Stimulated activated CD4-positive, alpha-beta T cell treated with anti-CD3 and anti-CD28 coated beads, Interleukin-2, amount 100 ng/mL, for 4 hours (primary cell): ENCODE measurements at regions not wholly inside any gene's neighbourhood (a gene's known extent, or its start where the extent isn't known, plus 50 kb on each side); places are given as distances from the start of the nearest gene placed in this dataset.
A peak's percentile ranks its signal among the peaks of the same experiment; 100 is the strongest.
"Not testable (repeated sequence)": the region's sequence is repeated elsewhere in the genome, so short reads cannot be mapped to it uniquely, and the experiment has no call there.

Experiments used
- DNase-seq: peaks from one replicate; pipeline ENCODE4 v3.0.0-alpha.2; 2020; ENCODE audit warnings: low read depth

DNA sequence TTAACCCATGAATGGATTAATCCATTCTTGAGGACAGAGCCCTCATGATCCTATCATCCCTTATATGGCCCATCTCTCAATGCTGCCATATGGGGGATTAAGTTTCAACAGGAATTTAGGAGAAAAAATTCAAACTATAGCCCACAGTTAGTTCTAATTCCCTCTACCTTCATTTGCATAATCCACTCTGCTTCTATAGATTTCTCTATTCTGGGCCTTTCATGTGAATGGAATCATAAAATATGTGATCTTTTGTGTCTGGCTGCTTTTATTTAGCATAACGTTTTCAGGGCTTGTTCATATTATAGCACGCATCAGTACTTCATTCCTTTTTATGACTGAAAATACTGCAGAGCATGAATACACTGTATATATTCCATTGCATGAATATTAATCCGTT is 55.4 kb downstream of the CTSL start:
- DNase-seq: no peak

DNA sequence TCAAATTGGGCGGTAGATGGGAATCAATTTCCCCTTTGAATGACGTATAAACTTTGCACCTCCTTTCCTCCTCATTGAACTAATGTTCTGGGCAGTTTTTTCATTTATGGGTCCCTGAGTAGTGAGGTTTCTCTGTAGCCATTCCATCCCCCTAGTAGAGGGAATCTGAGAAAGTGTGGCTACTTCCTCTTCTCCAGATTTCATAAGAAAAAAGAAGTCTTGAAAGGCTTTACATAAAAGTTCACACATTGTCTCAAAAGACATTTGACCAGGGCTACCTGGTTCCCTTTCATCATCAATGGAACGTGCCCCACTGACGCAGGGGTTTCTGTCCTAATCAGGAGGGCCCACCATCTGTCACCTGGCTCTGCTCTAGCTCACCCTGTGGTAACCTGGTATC is 57.3 kb downstream of the CTSL start:
- DNase-seq: no peak

DNA sequence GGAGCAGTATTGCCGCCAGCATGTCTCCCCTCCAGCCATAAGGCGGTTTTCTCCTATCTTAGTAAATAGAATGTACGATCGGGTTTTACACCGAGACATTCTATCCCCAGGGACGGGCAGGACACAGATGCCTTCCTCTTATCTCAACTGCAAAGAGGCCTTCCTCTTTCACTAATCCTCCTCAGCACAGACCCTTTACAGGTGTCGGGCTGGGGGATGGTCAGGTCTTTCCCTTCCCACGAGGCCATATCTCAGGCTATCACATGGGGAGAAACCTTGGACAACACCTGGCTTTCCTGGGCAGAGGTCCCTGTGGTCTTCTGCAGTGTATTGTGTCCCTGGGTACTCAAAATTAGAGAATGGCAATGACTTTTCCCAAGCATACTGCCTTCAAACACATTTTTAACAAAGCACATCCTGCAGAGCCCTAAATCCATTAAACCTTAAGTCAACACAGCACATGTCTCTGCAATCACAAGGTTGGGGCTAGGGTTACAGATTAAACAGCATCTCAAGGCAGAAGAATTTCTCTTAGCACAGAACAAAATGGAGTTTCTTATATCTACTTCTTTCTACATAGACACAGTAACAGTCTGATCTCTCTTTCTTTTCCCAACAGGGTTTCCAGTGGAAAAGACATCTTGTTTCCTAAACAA is 59.5 kb downstream of the CTSL start:
- not testable (repeated sequence) for DNase-seq

DNA sequence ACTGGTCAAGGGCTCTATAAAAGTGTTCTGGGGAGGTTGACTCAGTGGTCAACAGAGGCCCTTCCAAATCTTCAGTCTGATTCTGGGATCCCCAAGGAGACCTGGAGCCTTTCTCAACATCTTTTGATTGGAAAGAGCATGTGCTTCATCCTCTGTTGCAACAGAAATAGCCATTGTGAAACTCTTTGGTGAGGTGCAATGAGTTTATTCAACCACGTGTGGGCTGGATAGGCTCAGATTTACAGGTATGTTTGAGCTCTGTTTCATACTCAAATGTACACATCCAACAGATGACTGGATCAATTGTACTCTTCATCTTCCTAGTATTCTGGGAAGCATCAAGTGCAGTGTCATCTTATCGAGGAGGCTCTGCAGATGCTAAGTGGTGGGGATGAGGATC is 60.5 kb downstream of the CTSL start:
- no peak for DNase-seq

DNA sequence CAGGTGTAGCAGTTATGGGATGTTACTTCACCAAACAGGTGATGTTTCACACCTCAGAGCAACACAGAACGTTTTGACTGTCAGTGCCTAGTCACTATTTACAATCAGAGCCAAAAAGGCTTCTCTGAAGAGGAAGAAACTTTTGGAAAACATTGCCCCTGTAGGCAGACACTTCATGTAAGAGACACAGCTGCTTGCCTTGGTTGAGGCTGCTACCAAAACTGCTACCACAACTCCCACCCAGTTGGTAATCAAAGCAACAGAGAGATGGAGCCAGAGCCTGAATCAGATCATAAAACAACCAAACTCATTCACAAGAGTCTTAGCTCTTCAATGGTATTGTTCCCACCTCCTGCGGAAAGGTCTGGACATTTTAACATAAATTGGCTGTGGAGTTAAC is 61.0 kb downstream of the CTSL start:
- DNase-seq: no peak

DNA sequence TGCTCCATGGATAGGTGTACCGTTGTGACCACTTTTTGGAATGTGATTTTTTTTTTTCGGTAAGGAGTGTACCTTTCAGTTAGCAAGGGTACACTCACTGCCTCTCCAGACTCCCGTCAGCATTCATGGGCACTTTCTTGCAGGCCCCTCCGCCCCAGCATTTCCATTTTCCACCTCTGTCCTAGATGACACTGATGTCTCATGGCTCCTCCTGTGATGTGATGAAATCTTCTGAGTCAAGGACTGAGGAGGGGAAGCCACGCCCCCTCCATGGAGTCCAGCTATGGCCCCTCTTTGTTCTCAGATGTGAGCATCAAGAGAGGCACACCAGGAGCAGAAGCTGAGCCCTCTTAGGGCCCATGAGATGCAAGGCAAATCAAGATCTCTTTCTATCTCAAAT is 61.8 kb downstream of the CTSL start:
- no peak for DNase-seq

DNA sequence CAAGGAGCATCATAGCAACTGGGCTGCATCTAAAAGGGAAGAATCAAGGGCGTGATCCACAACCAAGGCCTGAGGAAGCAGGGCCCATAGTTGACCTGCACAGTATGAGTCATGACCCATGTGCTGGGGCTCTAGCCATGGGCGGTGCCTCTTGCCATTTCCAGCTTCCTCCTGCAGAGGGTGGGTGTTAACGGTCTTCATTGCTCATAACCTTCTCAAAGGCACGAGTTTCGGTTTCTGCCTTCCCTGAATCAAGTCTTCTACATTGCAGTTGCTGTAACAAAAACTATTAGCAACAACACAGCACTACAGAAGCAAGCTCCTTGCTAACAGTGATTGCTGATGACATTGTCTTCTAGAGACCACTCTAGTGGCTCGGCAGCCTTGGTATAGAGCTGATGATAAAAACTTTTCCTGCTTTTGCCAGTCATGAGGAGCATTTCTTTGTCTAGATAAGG is 66.9 kb downstream of the CTSL start:
- peak; percentile 12 for DNase-seq

DNA sequence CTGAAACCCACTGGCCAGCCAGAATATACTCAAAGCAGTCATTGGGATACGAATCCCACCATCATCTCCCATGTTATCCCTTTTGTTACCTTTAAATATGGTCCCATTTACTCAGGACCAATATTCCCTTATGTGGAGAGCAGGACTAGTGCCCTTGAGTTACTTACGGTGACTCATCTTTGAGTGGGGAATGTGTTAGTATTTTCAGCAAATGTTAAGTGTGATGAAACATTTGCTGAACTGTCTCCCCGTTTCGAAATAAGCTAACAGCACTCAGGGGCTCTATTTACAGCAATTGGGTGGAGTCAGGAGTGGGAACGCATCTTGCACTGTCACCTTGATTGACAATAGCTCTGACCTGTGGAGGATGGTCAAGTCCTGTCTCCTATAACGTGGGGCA is 67.4 kb downstream of the CTSL start:
- no peak for DNase-seq

DNA sequence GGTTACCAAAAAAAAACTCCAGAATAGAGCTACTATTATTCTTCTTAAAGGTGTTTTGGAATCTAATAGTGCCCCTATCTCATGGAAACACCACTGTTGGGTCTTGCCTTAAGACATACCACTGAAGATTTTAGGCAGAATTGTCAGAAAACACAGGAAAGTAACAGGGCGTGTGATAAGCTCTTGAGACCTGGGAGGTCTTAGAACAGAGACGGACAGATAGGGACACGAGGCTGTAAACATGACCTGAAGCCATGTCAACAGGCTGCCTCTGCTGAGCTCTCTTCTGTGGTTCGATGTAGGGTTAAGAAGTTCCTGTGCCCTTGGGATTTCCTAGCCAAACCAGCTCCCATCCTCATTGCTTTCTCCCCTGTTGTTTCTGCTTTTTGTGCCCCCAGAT is 69.3 kb downstream of the CTSL start:
- DNase-seq: no peak

DNA sequence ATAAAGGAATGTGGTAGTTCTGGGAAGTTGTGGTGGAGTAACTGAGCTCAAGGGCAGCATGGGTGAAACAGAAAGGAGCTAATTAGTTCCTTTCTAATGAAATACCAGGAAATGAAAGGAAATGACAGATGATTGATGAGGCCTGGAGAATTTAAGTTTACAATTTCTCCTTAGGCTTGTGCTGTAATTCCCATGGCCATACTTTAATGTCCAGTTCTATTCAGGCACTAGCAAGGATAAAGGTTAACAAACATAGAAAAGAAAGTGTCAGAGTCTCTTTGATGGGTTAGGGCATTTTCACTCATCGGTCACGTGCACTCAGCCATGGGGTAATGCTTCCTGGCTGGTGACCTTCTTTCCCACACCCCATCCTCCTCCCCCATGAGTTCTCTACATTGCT is 70.3 kb downstream of the CTSL start:
- DNase-seq: no peak

DNA sequence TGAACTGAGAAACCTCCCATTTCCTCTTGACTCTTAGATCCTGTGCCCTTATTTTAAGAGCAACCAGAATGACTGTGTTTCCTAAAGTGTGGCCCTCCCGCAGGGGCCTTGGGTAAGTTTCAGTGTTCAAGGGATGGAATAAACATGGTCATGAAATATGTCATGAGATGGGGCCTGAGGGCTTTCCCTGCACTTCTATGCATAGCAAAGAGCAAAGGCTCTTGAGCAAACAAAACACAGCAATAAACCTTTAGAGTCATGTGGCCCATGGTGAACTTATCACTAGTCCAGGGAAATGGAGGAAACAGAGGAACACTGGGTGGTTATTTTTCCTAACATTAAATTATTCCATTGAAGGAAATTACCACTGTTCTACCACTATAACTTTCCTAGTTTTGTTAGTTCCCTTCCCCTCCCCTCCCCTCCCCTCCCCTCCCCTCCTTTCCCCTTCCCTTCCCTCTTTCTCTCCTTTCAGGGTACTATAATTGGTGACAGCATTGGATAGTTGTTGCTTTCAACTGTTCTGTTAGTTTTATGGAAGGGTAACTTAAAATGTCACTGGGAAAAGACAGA is 72.4 kb downstream of the CTSL start:
- no peak for DNase-seq

DNA sequence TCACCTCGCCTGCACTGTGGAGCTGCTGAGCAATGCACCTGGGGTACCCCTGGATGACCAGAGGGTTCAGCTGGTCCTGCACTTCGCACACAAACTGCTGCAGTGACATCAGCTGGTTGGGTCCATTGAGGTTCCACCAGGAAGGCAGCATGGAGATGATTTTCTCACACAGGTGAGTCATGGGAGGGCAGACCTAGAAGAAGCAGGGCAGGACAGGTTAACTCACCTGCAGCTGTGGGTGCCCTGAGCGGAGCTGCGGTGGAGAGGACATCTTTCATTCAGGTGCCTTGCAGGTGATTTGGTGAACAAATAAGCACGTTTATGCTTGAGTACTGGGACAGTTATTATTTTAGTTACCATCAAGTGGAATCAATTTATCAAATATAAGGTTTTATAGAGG is 73.6 kb downstream of the CTSL start:
- DNase-seq: no peak

DNA sequence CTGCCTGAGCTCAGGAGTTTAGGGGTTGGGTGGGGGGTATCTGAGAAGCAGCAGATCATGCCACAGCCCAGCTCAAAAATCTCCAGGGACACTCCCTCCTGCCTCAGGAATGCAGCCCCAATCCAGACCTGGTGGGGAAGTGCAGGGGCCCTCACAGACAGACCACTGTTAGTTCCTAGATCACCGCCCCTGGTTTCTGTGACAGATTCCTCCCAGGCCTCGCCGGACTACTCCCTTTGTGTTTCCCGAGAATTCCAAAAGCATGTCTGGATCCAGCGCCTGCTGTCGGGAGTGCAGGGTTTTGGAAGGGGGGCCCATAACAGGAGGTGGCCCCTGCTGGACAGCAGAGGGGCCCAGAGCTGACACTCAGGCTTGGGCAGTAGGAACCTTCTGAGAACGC is 74.5 kb downstream of the CTSL start:
- DNase-seq: no peak

DNA sequence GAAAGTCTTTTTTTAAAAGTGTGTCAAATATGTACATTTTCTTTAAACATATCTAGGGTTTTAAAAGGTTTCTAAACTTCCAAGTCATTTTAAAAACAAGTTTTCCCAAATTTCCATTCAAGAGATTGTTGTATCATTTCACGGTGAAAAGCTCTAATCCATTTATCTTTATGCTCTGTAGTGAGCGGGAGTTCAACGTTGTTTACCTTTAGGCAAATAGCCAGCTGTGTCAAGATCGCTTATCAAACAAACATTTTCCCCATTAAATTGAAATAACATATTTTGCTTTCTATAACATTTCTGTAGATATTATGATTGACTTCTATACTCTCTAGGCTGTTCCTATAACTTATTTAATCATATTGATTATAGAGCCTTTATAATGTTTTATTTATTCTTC is 75.1 kb downstream of the CTSL start:
- no peak for DNase-seq

DNA sequence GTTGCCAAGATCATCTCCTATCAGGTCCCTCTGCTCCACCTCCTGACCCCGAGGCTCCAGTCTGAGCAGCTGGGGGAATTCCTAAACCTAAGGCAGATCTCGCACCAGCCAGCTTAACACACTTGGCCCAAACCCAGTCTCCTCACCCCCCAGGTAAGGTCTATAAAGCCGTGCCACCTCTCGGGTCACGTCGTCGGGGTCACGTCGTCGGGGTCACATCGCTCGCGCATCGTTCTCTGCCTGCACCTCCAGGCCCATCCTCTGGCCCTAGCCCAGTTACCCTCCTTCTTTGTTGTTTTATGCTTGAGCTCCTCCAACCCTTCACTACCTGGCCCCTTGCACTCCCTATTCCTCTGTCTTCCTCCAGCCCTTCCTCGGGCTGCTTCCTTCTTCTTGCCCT is 77.2 kb downstream of the CTSL start:
- DNase-seq: no peak

DNA sequence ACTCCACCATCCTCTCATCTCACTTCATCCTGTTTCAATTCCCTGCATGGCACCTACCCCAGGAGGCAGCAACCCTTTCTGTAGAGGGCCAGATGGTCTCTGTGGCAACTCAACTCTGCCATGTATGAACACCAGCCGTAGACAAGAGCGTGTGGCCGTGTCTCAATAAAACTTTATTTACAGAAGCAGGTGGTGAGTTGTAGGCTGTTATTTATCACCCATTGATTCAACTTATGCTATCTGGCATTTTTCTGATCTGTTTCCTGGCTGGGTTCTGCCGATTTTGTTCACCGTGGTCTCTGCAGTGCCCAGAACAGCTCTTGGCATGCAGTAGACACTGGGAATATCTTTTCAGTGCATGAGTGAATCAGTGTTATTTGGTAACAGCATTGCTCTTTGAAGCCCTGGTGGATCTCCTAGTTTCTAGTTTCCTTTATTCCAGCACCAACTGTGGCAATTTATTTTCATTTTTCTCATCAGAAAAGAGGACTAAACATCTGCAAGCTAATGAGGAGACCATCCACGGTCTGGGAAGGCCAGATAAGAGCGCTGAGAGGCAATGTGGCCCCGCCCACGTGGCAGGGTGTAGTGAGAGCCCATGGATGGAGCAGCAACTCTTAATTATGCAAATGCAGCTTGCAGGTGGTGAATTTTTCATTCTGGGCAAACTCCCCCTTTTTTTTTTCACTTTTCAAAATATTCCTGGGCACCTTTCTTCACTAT is 77.9 kb downstream of the CTSL start:
- no peak for DNase-seq

DNA sequence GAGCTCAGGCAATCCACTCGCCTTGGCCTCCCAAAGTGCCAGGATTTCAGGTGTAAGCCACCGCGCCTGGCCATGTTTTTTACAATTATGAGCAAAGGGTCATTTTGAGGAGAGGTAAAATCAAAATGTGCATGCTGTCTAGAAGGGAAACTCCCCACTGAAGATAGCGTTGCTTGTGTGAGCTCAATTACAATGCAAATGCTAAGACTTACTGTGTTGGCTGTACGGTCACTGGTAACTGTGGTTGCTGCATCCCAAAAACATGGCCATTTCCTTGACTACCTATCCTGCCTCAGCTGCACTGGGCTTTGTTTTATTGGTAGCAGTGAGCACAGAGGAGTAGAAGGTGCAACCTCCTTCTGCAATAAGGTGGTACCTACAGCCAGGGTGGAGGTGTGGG is 77.4 kb upstream of the SPATA31E1 start:
- DNase-seq: no peak

DNA sequence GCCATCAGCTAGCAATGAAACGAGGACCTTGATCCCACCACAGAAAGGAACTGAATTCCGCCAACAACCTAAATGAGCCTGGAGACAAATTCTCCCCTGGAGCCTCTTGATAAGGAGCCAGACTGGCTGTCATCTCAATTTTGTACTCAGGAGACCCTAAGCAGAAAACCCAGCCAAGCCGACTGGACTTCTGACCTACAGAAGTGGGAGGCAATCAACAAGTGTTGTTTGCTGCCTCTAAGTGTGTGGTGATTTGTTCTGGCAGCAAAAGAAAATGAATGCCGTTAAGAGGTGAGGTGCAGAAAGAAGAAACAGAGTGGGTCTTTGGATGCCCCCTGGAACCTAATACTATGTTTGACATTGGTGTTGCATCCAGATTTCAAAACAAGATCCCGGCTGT is 72.7 kb upstream of the SPATA31E1 start:
- DNase-seq: no peak

DNA sequence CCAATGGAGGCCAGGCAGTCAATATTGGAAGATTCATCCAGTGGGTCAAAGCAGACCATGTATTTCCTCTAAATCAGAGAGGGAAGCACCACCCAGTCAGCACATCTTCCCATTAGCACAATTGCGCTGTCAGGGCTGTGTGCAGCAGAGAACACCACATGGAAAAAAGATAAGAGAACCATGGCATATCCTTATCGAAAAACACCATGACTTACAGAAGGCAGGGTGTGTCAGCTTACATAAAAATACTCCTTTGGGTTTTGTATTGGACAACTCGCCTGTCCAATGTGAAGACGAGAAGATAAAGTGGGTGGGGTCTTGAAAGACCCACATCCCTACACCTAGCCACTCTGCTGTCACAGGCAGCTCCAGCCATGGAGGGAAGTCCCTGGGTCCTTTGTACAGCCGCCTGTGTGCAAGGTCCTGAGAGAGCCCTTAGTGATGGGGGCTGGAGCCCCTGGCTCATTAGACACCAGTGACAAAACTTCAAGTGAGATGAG is 71.9 kb upstream of the SPATA31E1 start:
- no peak for DNase-seq

DNA sequence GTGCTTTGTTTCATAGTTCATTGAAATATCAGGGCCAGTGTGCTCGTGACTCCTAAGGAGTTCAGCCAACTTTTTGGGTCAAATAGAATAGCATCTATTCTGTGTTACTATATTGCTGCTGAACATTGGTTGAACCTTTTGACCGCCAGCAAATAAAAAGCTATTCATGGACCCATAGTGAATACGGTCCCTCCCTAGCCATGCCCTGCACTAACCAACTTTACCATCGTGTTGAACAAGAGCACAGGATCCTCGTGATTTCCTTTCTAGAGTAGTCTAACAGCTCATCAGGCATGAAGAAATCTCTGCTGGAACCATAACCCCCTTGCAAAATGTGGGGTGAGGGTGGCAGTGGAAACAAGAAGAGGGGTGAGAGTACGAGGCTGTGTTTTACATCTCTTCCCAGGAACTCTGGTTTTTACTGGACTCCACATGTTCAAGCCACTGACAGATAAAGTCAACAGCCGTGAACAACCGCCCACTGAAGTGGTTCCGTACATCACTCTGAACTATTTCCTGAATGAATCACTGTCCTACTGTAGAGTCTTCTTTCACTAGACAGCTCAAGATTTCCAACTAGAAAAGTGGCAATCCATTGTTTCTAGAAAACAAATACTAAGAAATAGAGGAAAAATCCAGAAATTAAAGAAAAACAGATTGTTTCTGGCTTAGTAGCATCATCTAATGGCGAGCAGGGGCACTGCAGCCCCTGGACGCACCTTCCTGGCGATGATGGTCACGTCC is 70.1 kb upstream of the SPATA31E1 start:
- DNase-seq: peak; percentile 39

DNA sequence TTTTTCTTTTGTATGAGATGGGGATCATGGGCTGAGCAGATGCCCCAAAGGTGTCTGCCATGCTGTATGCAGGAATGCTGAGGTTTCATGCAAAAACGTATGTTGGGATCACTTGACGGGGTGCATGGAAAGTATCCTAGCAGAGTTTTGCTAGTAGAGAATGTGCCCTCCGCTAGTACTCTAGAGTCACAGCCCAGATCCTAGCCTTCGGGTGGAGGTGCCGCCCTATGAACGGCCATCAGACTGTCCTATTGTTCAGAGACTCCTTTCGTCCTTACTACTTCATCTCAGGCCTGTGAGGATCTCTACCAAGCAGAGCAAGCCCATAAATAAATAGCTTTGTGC is 69.6 kb upstream of the SPATA31E1 start:
- DNase-seq: no peak

DNA sequence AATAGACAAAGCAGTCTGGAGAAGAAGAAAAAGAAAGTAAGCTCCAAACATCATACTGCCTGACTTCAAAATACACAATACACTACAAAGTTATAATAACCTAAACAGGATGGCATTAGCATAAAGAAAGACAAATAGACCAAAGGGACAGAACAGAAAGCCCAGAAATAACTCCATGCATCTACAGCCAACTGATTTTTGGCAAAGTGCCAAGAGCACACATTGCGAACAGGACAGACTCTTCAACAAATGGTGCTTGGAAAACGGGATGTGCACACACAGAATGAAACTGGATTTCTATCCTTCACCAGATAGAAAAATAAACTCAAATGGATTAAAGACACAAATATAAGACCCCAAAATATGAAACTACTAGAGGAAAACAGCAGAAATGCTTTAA is 66.6 kb upstream of the SPATA31E1 start:
- DNase-seq: no peak

DNA sequence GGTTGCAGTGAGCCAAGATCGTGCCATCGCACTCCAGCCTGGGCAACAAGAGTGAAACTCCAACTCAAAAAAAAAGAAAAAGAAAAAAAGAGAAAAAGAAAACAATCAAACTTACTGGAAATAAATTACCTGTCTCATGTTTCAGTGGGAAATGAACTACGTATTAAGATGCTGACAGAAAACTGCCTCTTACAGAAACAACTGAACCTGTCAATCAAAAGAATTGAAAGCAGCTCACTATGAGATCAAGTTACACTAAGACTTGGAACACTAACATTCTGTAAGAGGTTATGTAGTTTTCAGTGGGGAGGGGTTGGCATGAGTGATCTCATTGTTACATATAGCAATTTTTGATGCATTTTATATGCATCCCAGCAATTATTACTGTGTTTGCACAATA is 64.4 kb upstream of the SPATA31E1 start:
- DNase-seq: no peak
